Adipocyte (in vitro differentiated cells): ENCODE measurements at regions not wholly inside any gene's neighbourhood (a gene's known extent, or its start where the extent isn't known, plus 50 kb on each side); places are given as distances from the start of the nearest gene placed in this dataset.

ENCODE experiments used
- DNase-seq: peaks from one replicate; pipeline ENCODE4 v3.0.0-alpha.2; 2015; ENCODE audit warnings: low read depth
- H3K27me3 ChIP-seq: replicated peaks from 2 replicates; pipeline ENCODE4 v1.7.0; 2013; ENCODE audit warnings: mild to moderate bottlenecking, low read length, moderate library complexity; ENCODE audit not compliant: control insufficient read depth, insufficient read depth
- H3K36me3 ChIP-seq: 2 replicates; pipeline ENCODE4 v1.7.0; 2013; ENCODE audit warnings: low read length, mild to moderate bottlenecking, moderate library complexity; ENCODE audit not compliant: control insufficient read depth, insufficient read depth, severe bottlenecking
- H3K4me1 ChIP-seq: 2 replicates; pipeline ENCODE4 v1.7.0; 2013; ENCODE audit warnings: mild to moderate bottlenecking, low read length, moderate library complexity; ENCODE audit not compliant: control insufficient read depth, insufficient read depth
- H3K4me3 ChIP-seq: 2 replicates; pipeline ENCODE4 v1.7.0; 2013; ENCODE audit warnings: mild to moderate bottlenecking, low read length, moderate library complexity
- H3K9ac ChIP-seq: 2 replicates; pipeline ENCODE4 v1.7.0; 2013; ENCODE audit warnings: mild to moderate bottlenecking, low read length, moderate library complexity
- H3K9me3 ChIP-seq: 2 replicates; pipeline ENCODE4 v1.7.0; 2013; ENCODE audit warnings: mild to moderate bottlenecking, low read length, moderate library complexity; ENCODE audit not compliant: control insufficient read depth

DNA sequence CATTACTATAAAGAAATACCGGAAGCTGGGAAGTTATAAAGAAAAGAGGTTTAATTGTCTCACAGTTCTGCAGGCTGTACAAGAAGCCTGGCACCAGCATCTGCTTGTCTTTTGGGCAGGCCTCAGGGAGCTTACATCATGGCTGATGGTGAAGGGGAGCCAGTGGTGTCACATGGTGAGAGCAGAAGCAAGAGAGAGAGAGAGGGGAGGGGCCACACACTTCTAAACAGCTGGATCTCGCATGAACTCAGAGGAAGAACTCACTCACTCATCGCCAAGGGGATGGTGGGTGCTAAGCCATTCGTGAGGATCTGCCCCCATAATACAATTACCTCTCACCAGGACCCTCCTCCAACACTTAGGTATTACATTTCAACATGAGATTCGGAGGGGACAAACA lies 51.8 kb upstream of the ANKRD34C start:
- no peak overlapping the region for H3K9ac ChIP-seq
- H3K9me3 ChIP-seq = peaks cover 28% of the 10 kb centered on the region
- H3K4me1 ChIP-seq = no peaks in the 10 kb centered on the region
- no peaks in the 10 kb centered on the region for H3K36me3 ChIP-seq
- H3K4me3 ChIP-seq = no peak overlapping the region
- peaks cover 17% of the 10 kb centered on the region for H3K27me3 ChIP-seq
- DNase-seq = no peak

DNA sequence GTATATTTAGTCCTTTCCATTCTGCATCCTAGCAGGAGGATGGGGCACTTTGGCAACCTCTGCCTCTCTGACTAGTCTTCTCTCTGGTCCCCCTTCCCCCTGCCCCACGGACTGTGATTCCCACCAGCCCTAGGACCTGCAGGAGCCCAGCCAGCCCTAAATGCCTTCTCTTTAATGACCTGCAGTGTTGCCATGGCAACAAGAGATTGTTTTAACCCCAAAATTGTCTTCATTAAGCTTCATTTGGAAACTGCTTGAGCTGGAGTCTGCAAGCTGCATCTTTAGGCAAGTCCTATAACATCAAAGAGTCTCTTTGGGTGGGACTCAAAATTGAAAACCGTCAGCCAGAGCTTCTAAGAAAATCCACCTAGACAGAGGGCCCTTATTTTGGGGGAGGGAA lies 59.7 kb upstream of the ANKRD34C start:
- no peak for DNase-seq
- Histone ChIP-seq H3K9ac (no peak overlapping the region), H3K27me3 (peaks cover 43% of the 10 kb centered on the region), H3K4me3 (no peak overlapping the region), H3K36me3 (no peaks in the 10 kb centered on the region), H3K4me1 (no peaks in the 10 kb centered on the region), H3K9me3 (peaks cover 7% of the 10 kb centered on the region)

DNA sequence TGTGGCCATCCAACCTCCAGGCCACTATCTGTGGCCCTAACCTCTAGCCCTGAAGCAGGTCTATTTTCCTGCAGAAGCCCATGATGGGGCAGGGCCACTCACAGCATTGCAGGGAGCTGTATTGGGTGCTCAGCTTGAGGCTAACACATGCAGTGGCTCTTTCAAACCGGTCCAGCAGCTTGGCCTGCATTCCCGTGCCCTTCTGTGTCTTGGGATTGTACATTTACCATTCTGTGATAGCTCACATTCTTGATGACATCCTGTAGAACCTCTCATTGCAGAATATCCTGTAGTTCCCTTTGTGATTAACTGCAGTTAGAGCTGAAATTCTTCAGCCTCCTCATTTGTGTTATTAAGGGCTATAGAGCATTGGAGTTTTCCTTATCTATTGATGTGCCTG lies 60.8 kb upstream of the ANKRD34C start:
- Histone ChIP-seq H3K4me1 (no peaks in the 10 kb centered on the region), H3K27me3 (peaks cover 47% of the 10 kb centered on the region), H3K9me3 (peaks cover 8% of the 10 kb centered on the region), H3K36me3 (no peaks in the 10 kb centered on the region), H3K4me3 (no peak overlapping the region), H3K9ac (no peak overlapping the region)
- DNase-seq = no peak

DNA sequence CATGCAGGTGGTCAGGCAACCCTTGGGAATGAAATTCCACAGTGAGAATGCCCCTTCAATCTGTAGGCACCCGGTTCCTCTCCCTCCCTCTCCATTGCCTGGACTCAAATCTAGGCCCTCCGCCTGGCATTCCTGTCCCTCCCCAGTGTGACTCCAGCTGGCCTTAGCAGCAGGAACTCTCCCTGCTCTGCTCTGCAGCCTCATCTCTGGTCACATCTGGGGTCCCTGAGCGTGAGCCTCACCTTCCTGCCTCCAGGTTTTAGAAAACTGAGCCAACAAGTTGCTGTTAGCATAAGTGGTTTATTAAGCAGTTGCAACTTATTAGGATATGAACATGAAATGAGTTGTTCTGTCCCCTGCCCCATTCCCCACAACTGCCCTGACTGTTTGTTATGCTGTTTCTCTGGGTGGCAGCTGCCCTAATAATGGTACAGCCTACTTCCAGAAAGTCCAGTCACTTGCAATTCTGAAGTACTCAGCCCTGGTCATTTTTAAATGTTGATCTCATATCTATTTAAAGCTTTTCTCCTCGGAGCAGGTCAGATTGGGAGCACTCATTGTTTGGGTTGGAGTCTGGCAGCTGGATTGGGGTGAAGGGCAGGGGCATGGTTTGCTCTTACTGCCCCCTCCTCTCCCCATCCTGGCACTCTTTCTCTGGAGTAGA lies 63.0 kb upstream of the ANKRD34C start:
- no peak overlapping the region for H3K4me3 ChIP-seq
- H3K9ac ChIP-seq = no peak overlapping the region
- peaks cover 9% of the 10 kb centered on the region for H3K9me3 ChIP-seq
- H3K27me3 ChIP-seq = peaks cover 56% of the 10 kb centered on the region
- no peaks in the 10 kb centered on the region for H3K36me3 ChIP-seq
- DNase-seq = no peak
- no peaks in the 10 kb centered on the region for H3K4me1 ChIP-seq

DNA sequence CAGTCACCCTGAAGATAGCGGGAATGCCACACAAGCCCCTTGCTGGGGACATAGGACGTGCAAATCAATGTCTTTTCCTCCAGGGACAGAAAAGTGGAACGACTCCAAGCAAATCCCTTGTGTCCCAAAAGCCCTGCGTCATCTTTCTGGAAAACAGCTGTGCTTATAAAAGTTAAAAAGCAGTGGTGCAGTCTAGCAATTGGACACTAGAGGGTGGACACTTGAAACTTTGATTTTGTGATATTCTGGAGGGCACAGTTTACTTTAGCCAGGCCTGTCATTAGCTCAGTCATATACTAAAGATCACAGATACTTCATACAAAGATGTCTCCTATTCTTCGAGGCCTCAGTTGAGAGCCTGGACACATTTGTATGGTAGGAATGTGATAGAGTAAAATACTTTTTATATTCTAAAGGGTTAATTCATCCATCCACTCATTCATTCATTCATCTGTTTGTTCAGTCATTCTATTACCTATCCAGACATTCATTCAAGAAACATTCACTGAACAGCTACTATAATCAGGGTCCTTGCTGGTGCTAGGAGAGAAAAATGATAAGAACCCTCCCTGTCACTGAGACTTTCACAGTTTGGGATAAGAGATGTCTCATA lies 63.8 kb upstream of the ANKRD34C start:
- Histone ChIP-seq H3K9me3 (peaks cover 9% of the 10 kb centered on the region), H3K9ac (no peak overlapping the region), H3K36me3 (no peaks in the 10 kb centered on the region), H3K4me1 (no peaks in the 10 kb centered on the region), H3K4me3 (no peak overlapping the region), H3K27me3 (peaks cover 58% of the 10 kb centered on the region)
- peak; percentile 38 for DNase-seq

DNA sequence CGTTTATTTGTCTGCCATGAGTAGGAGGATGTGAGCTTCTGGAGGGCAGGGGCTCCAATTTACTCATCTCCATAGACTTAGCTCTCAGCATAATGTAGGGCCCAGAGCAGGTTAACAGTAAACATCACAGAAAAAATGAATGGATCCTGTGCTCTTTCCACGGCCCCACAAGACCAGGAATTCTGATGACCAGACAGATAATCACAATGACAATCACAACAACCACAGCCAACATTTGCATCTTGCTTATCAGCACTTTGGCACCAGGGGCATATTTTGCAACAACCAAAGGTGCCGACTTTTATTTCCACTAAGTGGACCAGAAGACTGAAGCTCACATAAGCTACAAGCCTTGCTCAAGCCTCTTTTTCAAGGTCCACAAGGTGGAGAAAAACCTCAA lies 68.9 kb upstream of the ANKRD34C start:
- peaks cover 56% of the 10 kb centered on the region for H3K27me3 ChIP-seq
- H3K36me3 ChIP-seq = no peaks in the 10 kb centered on the region
- no peaks in the 10 kb centered on the region for H3K4me1 ChIP-seq
- no peak overlapping the region for H3K9ac ChIP-seq
- DNase-seq = no peak
- H3K9me3 ChIP-seq = peaks cover 9% of the 10 kb centered on the region
- no peak overlapping the region for H3K4me3 ChIP-seq

DNA sequence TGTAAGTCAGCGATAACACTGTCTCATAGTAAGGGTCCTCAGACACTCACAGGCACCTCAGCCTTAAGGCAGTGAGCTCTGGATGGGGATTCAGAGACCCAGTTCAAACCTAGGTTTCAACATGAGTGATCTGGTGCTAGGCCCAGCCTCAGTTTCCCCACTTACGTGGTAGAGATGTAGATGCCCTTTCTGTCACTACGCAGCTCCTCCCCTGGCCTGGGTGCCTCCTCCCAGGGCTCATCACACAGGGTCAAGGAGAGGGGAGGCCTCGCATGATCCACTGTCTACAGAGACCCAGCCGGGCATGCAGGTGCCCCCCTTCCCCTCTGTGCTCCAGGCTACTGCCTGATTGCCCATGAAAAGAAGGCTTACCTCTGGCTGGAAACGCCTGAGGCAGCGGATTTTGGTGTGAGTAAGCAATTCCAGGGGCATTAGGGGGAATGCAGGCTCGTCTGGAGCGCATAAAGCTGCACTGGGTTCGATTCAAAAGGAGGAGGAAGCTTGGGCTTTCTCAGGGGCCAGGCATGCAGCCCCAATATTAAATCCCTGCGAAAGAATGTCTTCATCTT lies 69.8 kb upstream of the ANKRD34C start:
- Histone ChIP-seq H3K9me3 (peaks cover 9% of the 10 kb centered on the region), H3K4me3 (no peak overlapping the region), H3K36me3 (no peaks in the 10 kb centered on the region), H3K4me1 (no peaks in the 10 kb centered on the region), H3K9ac (no peak overlapping the region), H3K27me3 (peaks cover 66% of the 10 kb centered on the region)
- no peak for DNase-seq

DNA sequence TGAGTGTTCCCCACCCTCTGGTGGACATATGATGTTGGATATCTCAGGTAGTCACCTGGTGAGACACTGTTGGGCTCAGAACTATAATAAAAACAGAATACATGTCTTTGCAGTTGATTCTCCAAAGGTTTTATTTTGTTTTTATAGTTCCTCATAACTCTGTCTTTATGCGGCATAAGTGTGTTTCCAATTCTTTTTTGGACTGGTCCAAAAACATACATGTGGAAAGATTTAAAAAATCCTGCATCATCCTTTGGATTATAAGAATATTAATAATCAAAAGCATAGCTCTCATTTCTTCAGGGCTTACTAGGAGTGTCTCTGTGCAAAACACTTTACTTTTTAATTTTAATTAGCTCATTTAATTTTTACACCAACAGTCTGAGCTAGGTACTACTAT lies 71.0 kb upstream of the ANKRD34C start:
- H3K27me3 ChIP-seq = peaks cover 66% of the 10 kb centered on the region
- H3K4me1 ChIP-seq = no peaks in the 10 kb centered on the region
- H3K36me3 ChIP-seq = no peaks in the 10 kb centered on the region
- H3K9ac ChIP-seq = no peak overlapping the region
- H3K4me3 ChIP-seq = no peak overlapping the region
- H3K9me3 ChIP-seq = no peaks in the 10 kb centered on the region
- no peak for DNase-seq

DNA sequence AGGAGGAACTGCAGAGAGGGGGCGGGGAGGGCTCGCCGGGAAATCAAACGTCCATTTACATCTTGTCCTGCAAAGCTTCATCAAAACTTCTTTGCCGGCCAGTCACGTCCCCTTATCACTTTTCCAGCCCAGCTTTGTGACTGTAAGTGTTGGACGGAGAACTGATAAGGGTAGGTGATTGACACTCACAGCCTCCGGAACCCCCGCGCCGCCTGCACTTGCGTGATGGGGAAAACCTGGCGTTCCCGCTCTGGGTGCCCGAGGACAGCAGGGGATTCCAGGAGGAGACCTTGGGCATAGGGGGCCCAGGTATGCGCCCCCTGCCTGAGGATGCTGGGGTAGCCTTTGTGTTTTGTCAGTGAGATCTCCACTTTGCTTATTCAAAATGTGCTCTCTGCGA lies 72.8 kb upstream of the ANKRD34C start:
- peaks cover 79% of the 10 kb centered on the region for H3K27me3 ChIP-seq
- DNase-seq = no peak
- no peaks in the 10 kb centered on the region for H3K36me3 ChIP-seq
- no peaks in the 10 kb centered on the region for H3K4me1 ChIP-seq
- no peaks in the 10 kb centered on the region for H3K9me3 ChIP-seq
- H3K9ac ChIP-seq = no peak overlapping the region
- H3K4me3 ChIP-seq = no peak overlapping the region

DNA sequence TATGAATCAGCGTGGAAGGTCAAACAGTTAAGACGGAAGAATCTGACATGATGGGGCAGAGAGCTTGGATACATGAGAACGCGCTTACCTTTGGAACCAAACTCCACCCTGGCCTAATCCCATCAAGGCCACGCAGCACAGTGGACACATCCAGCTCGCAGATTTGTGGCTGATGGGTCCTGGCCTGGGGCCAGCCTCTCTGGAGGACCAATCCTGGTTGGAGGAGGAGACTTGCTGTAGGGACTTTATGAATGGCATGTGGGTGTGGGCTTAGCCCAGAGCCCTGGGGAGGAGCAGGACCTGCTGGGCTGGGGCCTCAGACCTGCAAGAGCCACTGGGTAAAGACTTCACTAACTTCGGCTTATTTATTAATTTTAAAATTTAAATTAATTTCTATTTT lies 73.4 kb upstream of the ANKRD34C start:
- no peaks in the 10 kb centered on the region for H3K4me1 ChIP-seq
- DNase-seq = no peak
- H3K4me3 ChIP-seq = no peak overlapping the region
- H3K9ac ChIP-seq = no peak overlapping the region
- no peaks in the 10 kb centered on the region for H3K9me3 ChIP-seq
- no peaks in the 10 kb centered on the region for H3K36me3 ChIP-seq
- peaks cover 80% of the 10 kb centered on the region for H3K27me3 ChIP-seq

DNA sequence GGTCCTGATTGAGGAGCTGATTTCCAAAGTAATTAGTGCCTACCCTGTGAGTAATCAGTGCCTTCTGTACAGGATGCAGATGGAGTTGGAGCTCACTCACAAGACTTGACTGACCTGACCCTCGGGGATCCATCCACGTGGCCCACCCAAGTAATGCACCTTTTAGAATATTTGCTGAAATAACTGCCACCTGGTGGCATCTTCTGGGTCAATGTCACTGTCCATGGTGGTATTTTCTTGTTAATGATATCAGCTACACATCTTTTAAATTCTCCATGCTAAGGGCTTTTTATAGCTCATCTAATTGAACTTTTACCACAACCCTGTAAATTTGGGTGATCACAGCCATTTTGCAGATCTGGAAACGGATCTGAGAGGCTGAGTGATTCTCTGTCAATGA lies 74.3 kb upstream of the ANKRD34C start:
- peaks cover 86% of the 10 kb centered on the region for H3K27me3 ChIP-seq

More for the DNA sequence above, 74.3 kb upstream of the ANKRD34C start:
- Histone ChIP-seq H3K4me1 (no peaks in the 10 kb centered on the region), H3K4me3 (no peak overlapping the region), H3K36me3 (no peaks in the 10 kb centered on the region), H3K9me3 (no peaks in the 10 kb centered on the region), H3K9ac (no peak overlapping the region)
- DNase-seq = no peak
